RWPE2 (cell line): ENCODE measurements at regions not wholly inside any gene's neighbourhood (a gene's known extent, or its start where the extent isn't known, plus 50 kb on each side); places are given as distances from the start of the nearest gene placed in this dataset.

Source experiments
- ATAC-seq: fragments of 200-7000 bp; cut with Tn5 transposase; 3 replicates; pipeline ENCODE4 v1.9.1; 2021; ENCODE audit warnings: low read depth
- DNase-seq: peaks from one replicate; pipeline ENCODE4 v3.0.0-alpha.2; 2020; ENCODE audit warnings: low spot score
- H3K27ac ChIP-seq: fragments of 450-650 bp; 2 replicates; pipeline ENCODE4 v1.5.1; 2017; ENCODE audit warnings: mild to moderate bottlenecking; ENCODE audit not compliant: poor library complexity, severe bottlenecking
- H3K27me3 ChIP-seq: fragments of 250-450 bp; sonication (Bioruptor Pico); 2 replicates; pipeline ENCODE4 v1.5.1; 2021; ENCODE audit warnings: mild to moderate bottlenecking, moderate library complexity; ENCODE audit not compliant: insufficient read depth, poor library complexity, severe bottlenecking
- H3K36me3 ChIP-seq: fragments of 250-450 bp; sonication (Bioruptor Pico); 2 replicates; pipeline ENCODE4 v1.5.1; 2020; ENCODE audit warnings: low read depth, mild to moderate bottlenecking, moderate library complexity
- H3K4me1 ChIP-seq: fragments of 250-450 bp; sonication (Bioruptor Pico); 2 replicates; pipeline ENCODE4 v1.5.1; 2021; ENCODE audit warnings: mild to moderate bottlenecking, moderate library complexity; ENCODE audit not compliant: insufficient read depth, poor library complexity, severe bottlenecking
- H3K4me3 ChIP-seq: fragments of 250-450 bp; sonication (Bioruptor Pico); 2 replicates; pipeline ENCODE4 v1.5.1; 2021; ENCODE audit warnings: mild to moderate bottlenecking, moderate library complexity; ENCODE audit not compliant: severe bottlenecking
- H3K9me3 ChIP-seq: fragments of 250-450 bp; sonication (Bioruptor Pico); 2 replicates; pipeline ENCODE4 v1.5.1; 2021; ENCODE audit warnings: mild to moderate bottlenecking, moderate library complexity; ENCODE audit not compliant: severe bottlenecking
- TF ChIP-seq, protein P1 (sequence below): fragments of 450-650 bp; IDR thresholded peaks from one replicate; pipeline ENCODE4 v1.5.1; 2017; ENCODE audit warnings: mild to moderate bottlenecking, moderate library complexity; ENCODE audit not compliant: poor library complexity, severe bottlenecking

DNA sequence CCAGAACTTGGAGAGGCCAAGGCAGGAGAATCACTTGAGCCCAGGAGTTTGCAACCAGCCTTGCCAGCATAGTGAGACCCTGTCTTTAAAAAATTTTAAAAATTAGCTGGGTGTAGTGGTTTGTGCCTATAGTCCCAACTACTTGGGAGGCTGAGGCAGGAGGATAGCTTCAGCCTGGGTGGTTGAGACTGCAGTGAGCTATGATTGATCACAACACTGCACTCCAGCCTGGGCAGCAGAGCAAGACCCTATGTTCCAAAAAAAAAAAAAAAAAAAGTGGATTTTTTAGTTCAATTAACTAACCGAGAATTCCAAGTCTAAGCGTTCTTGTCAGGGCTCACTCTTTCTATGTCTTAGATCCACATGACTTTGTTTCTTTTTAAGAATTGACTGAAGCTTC, 130.3 kb upstream of the NRIP1 start:
- H3K27ac ChIP-seq = no peak overlapping the region
- peaks cover 20% of the 10 kb centered on the region for H3K4me1 ChIP-seq
- DNase-seq (no peak), ATAC-seq (no peak)
- TF ChIP-seq, protein P1, sequence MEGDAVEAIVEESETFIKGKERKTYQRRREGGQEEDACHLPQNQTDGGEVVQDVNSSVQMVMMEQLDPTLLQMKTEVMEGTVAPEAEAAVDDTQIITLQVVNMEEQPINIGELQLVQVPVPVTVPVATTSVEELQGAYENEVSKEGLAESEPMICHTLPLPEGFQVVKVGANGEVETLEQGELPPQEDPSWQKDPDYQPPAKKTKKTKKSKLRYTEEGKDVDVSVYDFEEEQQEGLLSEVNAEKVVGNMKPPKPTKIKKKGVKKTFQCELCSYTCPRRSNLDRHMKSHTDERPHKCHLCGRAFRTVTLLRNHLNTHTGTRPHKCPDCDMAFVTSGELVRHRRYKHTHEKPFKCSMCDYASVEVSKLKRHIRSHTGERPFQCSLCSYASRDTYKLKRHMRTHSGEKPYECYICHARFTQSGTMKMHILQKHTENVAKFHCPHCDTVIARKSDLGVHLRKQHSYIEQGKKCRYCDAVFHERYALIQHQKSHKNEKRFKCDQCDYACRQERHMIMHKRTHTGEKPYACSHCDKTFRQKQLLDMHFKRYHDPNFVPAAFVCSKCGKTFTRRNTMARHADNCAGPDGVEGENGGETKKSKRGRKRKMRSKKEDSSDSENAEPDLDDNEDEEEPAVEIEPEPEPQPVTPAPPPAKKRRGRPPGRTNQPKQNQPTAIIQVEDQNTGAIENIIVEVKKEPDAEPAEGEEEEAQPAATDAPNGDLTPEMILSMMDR = no peak
- no peaks in the 10 kb centered on the region for H3K36me3 ChIP-seq
- H3K9me3 ChIP-seq = no peaks in the 10 kb centered on the region
- no peak overlapping the region for H3K4me3 ChIP-seq
- H3K27me3 ChIP-seq = no peaks in the 10 kb centered on the region

DNA sequence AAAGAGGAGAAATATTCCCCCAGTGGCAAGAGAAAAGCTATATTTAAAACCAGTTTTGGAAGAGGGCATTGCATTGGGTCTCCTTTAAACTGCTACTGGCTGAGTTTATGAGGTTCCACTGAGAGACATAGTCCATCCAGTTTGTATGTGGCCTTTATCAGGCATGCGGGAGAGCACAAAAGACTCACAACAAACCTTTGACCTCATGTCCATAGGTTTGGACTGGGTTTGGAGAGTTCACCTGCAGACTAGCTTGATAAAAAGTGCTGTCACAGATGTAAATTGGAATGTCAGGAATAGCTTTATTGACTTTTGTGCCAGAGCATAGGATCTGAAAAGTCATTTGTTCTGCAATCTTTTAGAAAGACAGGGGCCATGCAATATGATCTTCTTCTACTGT, 131.0 kb upstream of the NRIP1 start:
- Histone ChIP-seq H3K4me3 (no peak overlapping the region), H3K27me3 (no peaks in the 10 kb centered on the region), H3K36me3 (no peaks in the 10 kb centered on the region), H3K27ac (no peak overlapping the region), H3K4me1 (peaks cover 18% of the 10 kb centered on the region), H3K9me3 (no peaks in the 10 kb centered on the region)
- TF ChIP-seq, protein P1 = no peak
- ATAC-seq (no peak), DNase-seq (no peak)

DNA sequence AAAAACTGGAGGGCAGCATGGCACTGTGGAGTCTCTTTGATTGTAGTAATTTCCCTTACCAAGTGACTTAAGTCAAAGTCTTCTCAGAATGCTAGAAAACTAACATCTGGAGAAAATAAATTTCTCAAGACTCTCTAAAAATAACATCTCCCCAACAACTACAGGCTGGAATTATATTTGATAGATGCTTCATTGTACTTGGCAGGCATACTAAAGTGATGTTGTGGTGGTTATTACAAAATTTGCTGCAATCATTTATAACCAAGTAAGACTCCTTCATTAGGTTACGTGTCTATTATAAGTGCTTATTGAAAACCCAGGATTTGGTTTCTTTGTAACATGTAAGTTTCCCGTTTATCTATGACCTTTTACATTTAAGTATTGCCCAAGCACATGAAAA, 132.9 kb upstream of the NRIP1 start:
- ATAC-seq (no peak), DNase-seq (no peak)
- Histone ChIP-seq H3K9me3 (no peaks in the 10 kb centered on the region), H3K27ac (no peak overlapping the region), H3K27me3 (no peaks in the 10 kb centered on the region), H3K4me1 (peaks cover 6% of the 10 kb centered on the region), H3K4me3 (no peak overlapping the region), H3K36me3 (no peaks in the 10 kb centered on the region)
- TF ChIP-seq, protein P1 = no peak

DNA sequence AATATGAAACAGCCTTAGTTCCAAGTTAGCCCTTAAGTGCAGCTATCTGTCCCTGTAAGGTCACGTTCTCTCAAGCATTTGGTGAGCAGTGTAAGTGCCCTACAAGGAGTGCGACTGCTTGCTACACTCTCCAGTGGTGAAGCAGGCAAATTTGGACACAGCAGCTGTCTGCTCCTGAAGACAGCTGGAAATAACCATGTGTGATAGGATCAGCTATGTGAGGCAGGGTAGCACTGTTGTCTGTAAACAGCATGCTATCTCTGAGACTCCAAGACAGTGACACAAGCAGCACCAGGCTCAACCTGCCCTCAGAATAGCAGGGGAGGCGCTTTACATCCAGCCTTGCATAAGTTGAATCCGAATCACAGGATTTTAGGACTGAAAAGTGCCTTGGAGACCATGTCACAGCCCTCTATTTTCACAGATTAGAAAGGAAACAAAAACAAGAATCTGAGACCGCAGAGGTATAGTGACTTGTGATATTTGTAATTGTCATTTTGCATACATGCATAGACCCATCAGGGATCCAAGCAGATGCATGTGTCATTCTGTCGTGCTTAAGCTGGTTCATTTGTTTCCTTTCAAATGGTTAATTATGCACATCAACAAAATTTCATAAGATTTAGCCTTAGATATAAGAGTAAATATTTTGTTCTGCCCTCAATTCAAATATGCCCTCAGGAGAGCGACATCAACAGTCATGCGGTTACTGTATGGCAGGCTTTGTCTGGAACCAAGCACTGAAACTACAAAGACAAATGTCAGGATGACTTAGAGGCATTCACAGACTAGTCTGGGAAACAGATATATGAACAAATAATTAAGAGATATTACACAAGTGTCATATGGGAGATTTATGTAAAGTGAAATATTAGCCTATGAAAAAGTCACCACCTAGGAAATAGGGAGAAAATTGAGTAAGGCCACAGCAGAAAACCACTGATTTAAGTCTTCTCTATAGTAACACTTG, 134.9 kb upstream of the NRIP1 start:
- H3K36me3 ChIP-seq = no peaks in the 10 kb centered on the region
- TF ChIP-seq, protein P1 = no peak
- no peaks in the 10 kb centered on the region for H3K27me3 ChIP-seq
- no peak overlapping the region for H3K27ac ChIP-seq
- H3K4me1 ChIP-seq = peaks cover 4% of the 10 kb centered on the region
- DNase-seq = no peak
- ATAC-seq = no peak
- no peak overlapping the region for H3K4me3 ChIP-seq
- no peaks in the 10 kb centered on the region for H3K9me3 ChIP-seq

DNA sequence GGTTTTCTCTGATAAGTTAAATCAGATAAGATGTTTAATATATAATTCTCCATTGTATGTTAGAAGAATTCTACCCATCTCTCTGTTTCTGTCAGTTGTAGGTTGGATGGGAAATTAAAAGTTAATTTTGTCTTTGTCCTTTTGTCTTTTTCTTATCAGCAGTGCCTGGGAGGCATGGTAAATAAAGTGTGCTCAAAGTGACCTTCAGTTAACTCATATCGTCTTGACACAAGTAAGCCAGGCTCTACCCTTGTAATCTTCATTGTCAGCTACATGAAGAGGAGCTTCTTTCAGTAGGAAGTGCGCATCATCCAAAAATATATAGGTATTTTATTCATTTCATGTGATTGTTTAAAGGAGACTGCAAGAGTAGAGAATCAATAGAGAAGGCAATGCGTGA, 138.9 kb upstream of the NRIP1 start:
- Histone ChIP-seq H3K4me1 (peaks cover 4% of the 10 kb centered on the region), H3K9me3 (no peaks in the 10 kb centered on the region), H3K36me3 (no peaks in the 10 kb centered on the region), H3K27me3 (no peaks in the 10 kb centered on the region), H3K27ac (no peak overlapping the region), H3K4me3 (no peak overlapping the region)
- DNase-seq = no peak
- TF ChIP-seq, protein P1 = no peak
- no peak for ATAC-seq
